HG02610 (cell line): ENCODE measurements at regions not wholly inside any gene's neighbourhood (a gene's known extent, or its start where the extent isn't known, plus 50 kb on each side); places are given as distances from the start of the nearest gene placed in this dataset.
A peak's percentile ranks its signal among the peaks of the same experiment; 100 is the strongest.
"Not testable (repeated sequence)": the region's sequence is repeated elsewhere in the genome, so short reads cannot be mapped to it uniquely, and the experiment has no call there.

Experiments
- ATAC-seq: cut with Tn5 transposase; IDR thresholded peaks from one replicate; pipeline ENCODE4 v1.9.1; 2021; ENCODE audit warnings: mild to moderate bottlenecking, moderate library complexity; ENCODE audit not compliant: unreplicated experiment

DNA sequence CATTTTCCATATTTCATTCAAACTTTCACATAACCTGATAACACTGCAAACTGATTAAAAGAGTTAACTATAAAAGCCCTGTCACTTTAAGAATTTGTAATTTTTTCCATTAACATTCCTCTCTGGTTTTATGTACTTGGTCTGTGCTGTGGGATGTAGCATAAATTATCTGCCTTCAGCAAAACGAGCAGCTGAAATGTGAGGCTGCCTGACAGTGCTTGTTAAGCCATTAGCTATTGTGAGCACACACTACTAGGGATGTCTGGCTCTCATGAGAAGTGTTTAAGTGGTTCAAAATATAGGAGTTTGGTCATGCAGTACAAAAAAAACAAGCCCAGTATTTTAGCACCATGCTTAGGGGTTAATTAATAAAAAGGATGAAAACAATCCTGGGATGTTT, 63.0 kb downstream of the HOXA1 start:
- no peak for ATAC-seq

DNA sequence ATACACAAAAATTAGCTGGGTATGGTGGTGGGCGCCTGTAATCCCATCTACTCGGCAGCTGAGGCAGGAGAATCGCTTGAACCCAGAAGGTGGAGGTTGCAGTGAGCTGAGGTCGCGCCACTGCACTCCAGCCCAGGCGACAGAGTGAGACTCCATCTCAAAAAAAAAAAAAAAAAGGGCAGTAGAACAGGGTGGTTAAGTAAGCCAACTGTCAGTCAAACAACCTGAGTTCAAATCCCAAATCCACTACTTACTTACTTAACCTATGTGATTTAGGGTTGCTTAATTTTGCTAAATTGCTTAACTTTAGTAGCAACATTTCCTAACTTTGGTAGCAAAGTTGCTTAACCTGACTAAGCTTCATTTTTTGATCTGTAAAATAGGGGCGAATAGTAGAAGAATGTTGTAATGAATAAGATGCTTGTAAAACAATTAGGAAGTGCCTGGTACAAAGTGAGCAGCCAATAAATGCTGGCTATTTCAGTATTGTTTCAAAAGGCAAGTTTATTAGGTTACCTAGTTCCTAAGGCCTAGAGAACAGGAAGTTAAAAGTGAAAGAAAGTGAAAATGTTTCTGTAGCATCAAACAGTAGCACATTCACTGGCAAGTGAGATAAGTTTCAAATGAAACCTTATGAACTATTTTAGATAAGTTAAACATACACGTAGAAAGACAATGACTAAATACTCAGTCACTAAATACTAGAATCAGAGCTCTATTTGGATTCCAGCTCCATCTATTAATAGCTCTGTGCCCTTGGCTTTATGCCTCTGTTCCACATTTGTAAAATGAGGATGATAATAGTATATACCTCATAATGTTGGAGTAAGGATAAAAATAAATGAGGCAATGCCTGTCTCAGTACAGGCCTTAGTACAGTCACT, 64.3 kb downstream of the HOXA1 start:
- peak; percentile 81 for ATAC-seq

DNA sequence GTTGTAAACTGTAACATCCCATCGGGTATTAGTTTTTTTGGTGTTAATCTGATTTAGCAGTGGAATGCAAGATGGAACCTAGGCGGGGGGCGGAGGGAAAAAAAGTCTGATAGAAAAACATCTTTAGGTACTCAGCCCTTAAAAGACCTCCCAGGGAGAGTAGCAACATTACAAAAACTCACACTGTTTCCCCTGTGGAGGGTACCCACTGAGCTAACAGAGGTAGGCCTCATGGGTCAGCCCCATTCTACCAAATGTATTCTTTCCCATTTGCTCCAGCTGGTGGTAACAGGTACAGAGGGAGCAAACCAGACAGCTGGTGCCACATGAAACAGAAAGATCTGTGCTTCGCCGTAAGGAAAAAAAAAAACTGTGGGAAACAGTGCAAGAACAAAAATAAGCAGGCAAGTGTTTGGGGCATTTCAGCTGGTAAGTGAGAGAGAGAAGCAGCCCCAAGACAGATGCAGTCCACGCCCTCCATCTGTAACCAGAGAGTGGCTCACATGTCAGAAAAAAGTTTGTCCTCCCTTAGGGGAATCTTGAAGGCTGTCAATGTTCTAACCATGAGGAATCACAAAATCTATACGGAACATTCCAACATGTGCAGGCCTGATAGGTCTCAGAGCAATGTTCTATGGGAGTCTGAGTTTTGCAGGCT, 65.3 kb downstream of the HOXA1 start:
- ATAC-seq, result no peak

DNA sequence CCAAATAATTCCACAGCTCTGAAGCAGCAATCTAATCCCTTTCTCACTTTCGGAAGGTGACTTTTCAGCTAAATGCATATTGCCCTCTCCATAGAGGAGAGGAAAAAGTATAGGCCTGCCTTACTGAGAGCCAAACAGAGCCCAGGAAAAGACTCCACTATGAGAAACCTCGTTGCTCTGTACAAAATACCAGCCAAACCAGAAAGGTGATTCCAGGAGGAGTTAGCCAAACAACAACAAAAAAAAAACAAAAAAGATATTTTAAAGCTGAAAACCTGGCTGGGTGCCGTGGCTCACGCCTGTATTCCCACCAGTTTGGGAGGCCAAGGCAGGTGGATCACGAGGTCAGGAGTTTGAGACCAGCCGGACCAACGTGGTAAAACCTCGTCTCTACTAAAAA, 70.5 kb downstream of the HOXA1 start:
- no peak for ATAC-seq

- no peak for ATAC-seq
These were observed 85.7 kb downstream of the HOXA1 start for GRCh38 chr7:27010068-27010467.

DNA sequence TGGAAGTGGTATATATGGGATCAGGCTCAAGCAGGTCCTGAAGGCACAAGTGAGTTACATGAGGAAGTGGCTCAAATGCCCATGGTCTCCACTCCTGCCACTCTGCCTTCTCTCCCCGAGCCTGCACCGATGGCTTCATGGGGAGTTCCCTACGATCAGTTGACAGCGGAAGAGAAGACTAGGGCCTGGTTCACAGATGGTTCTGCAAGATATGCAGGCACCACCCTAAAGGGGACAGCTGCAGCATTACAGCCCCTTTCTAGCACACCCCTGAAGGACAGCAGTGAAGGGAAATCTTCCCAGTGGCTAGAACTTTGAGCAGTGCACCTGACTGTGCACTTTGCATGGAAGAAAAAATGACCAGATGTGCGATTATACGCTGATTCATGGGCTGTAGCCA, 95.3 kb downstream of the HOXA1 start:
- no peak for ATAC-seq

DNA sequence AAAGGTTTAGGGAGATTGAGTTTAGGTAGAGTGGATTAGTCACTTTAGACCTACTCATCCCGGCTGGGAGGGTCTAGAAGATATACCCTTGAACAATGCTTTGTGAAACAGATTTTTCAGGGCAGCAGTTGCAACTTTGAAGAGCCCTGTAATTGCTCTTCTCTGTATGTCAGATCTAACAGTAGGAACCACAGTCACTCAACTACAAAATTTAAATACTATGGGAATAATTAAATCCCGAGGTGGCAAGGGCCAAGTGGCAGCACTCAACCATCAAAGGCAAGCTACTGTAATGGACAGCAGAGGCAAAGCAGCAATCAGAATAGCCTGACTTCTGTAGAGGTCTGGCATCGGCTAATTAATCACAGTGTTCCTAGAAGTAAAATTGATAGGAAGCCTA, 97.5 kb downstream of the HOXA1 start:
- not testable (repeated sequence) for ATAC-seq

DNA sequence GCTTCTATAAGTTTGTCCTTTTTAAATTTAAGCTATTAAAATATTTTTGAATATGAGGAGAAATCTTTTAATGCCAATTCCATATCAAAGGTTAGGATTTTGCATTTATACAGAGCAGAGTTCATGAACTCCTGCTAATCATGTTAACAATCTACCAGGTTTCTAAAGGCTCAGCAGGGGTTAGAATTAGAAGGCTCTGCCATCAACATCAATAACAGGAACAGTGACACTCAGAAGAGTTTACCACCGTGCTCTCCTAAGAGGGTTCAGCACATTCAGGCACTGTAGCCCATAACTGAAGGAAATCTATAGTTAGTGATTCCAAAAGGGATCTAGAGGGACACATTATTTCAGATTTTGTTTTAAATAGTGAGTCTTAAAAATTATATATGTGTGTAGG, 100.1 kb downstream of the HOXA1 start:
- ATAC-seq, result no peak

- no peak for ATAC-seq
These were observed 101.7 kb downstream of the HOXA1 start for GRCh38 chr7:26993816-26994810.

- ATAC-seq, result no peak
These were observed 103.1 kb downstream of the HOXA1 start for GRCh38 chr7:26992670-26993069.

DNA sequence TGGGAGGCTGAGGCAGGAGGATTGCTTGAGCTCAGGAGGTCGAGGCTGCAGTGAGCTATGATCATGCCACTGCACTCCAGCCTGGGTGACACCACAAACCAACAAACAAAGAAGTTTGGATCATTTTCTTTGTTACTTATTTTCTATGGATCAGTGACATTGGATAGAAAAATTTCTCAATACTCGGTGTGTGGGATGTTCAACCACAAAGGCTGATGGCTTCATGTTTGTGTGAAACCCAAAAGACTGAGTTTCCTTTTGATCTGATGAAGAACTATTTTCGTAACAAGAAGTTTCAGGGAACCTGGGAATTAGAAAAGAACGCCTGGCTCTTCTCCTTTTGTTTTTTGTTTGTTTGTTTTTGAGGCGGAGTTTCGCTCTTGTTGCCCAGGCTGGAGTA, 104.0 kb downstream of the HOXA1 start:
- no peak for ATAC-seq

DNA sequence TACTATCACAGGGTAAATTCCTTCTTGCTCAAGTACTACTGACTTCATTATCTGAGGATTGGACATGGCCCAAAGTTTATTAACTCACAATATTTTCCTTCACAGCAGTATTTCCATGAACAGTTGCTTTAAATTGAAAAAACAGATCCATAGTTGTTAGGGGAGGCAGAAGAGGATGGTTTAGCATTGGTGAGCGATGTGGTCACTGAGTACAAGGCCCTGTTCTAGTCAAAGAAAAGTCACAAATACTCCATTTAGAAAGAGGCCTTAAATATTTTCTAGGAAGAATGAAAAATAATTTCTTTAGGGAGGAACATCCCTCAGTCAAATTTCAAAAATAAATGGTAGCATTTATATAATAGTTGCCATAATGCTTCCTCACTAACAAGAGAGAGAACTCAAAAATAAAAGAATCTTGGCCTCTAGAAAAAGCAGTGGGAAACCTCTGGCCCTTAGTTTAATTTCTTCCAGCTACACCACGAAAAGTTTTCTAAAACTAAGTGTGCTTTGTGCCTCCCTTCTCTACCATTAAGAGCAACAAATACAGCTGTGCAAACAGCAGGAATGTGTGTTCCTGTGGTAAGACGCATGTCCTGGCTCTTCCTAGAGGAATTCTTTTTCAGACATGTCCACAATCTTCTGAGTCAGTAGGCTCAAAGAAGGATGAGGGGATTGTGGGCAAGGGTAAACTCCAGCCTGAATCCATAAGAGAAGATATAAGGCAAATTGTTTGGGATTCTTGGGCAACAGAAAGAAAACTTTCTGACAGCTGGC, 105.7 kb downstream of the HOXA1 start:
- no peak for ATAC-seq

DNA sequence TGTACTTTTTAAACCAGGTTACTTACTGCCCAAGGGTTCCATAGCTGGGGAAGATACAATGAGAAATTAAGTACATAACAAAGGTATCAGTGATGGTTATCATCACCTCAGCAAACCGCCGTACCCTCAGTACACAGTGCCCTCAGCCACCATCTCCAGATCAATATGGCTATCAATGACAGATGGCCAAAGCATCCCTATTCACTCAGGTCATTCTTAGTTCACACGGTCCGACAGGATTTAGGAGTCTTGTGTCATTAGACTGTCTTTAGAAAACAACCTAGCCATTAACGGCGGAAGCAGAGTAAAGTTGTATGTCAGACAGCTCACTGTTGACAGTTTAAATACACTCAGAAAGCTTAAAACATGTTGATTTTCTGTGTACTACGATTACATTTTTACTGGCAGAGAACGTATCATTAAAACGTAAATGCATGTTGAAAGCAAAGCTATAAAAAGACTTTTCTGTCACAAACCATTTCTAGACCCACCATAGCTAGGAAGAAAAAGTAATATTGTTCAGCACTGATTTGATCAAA, 106.9 kb downstream of the HOXA1 start:
- no peak for ATAC-seq

DNA sequence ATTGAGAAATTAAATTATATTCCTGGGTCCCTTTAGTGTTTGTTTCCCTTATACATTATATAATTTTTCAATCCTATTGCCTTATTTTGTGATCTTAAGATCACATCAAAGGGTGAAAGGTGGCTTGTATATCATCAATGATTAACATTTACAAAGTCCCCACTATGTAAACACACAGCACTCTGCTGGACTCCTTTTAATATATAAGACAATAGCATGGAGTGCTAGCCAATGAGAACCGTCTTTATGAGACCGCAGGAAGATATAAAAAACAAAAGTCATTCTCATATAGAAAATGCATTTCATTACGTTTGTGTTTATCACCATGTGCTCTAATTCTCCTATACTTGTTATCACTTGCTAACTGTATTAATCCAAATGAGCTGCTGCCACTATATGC, 108.5 kb downstream of the HOXA1 start:
- no peak for ATAC-seq

- no peak for ATAC-seq
These were observed 113.8 kb upstream of the SKAP2 start for GRCh38 chr7:26978146-26978545.

GRCh38 chr7:26976840-26977239, 112.5 kb upstream of the SKAP2 start:
- ATAC-seq, result no peak

- not testable (repeated sequence) for ATAC-seq
These were observed 107.5 kb upstream of the SKAP2 start for GRCh38 chr7:26971924-26972323.

GRCh38 chr7:26965724-26966123, 101.3 kb upstream of the SKAP2 start:
- no peak for ATAC-seq

- ATAC-seq, result no peak
These were observed 99.9 kb upstream of the SKAP2 start for GRCh38 chr7:26964156-26964808.

DNA sequence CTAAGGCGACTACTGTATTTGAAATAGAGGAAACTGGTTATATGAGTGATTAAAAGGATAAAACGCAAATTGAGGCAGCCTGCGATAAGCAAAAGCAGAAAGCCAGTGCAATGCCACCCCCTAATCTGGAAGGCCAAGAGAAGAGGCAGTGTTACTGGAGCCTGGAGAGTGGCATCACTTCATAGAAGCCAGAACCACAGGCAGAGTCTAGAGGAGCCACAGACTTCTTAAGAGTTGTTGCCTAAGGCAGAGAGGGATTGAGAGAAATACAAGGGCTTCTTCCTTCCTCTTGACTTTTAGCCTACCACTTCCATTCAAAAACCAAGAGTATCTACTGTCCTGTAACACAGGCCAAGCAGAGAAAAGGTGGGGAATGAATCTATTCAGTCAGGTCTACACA, 94.9 kb upstream of the SKAP2 start:
- ATAC-seq, result no peak
